CD4-positive, alpha-beta T cell treated with Interleukin-21 for 1 hour (primary cell): ENCODE measurements at regions not wholly inside any gene's neighbourhood (a gene's known extent, or its start where the extent isn't known, plus 50 kb on each side); places are given as distances from the start of the nearest gene placed in this dataset.
"Not testable (repeated sequence)": the region's sequence is repeated elsewhere in the genome, so short reads cannot be mapped to it uniquely, and the experiment has no call there.

ENCODE experiments used
- DNase-seq: peaks from one replicate; pipeline ENCODE4 v3.0.0-alpha.2; 2020

DNA sequence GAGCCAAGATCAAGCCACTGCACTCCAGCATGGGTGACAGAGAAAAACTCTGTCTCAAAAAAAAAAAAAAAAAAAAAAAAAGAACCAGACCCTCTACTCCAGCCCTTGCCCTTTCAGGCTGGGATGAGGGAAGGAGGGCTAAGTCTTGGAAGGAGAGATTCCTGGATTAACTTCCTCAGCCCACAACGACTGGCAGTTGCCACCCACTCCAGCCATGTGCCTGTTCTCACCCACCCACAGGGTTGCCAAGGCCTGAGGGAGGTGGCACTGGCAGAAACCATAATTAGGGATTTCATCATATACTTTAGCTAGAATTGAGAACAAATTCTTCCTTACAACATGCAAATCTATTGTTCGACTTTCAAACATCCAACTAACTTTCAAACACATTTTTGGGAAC, 87.8 kb upstream of the SLC30A5 start:
- no peak for DNase-seq

DNA sequence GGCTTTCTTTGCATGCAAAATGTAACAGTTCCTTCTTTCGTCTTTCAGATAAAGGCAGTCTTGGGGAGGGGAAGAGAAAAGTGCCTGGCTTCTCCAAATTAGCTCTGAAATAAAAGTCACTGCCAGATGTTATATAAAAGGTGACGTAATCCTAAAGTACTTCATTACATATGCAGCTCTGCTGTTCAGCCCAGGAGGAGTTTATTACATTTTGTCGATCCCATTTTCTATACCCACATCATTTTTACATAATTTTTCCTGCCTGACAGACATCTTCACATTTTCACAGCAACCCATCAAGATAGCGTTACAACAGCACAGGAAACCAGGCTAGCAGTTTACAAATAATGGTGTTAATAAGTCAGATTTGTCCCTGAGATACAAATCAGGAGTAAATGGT, 86.7 kb upstream of the SLC30A5 start:
- no peak for DNase-seq

DNA sequence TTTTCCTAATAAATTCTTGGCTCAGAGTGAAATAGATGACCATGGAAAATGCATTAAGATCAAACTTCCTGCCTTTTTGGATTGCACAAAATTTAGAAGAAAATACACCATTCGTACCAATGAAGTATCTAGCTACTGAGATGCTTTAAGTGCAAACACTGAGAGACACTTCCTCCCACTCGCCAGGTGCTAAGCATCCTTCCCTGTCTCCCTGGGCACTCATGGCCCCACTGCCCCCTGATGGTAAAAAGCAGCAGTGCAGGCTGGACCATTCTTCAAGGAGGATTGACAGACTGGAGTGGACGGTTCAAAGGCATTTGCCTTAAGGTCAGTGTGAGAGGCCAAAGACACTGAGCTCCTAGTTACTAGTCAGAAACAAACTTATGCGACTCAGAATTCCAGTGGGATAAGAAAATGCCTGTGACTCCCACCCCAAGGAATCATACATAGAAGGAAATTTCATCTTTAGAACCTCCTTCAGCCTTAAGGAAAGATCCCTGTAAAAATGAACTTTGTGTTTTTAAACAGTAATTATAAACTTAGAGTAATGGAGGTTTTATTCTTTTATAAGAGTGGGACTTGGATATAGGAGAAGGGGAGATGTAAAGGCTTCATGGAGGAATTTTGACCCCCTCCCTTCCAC, 86.0 kb upstream of the SLC30A5 start:
- DNase-seq, result peak; percentile 68

DNA sequence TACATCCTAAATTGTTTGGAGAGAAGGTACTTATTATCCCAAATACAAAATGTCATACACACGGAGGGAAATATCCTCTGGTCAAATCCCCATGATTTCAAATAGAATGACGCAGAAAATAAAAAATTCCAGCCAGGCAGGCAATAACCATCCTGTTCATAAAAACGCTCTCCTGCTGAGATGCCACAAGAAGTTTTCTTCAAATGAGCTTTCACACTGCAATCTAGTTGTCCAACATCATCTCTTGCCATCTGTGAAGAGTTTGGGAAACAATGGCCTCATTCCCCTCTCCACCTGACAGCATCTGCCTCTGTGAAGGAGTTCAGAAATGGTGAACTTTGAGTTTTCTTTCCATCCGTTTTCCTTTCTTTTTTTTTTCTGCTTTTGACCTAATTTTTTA, 83.3 kb upstream of the SLC30A5 start:
- no peak for DNase-seq

DNA sequence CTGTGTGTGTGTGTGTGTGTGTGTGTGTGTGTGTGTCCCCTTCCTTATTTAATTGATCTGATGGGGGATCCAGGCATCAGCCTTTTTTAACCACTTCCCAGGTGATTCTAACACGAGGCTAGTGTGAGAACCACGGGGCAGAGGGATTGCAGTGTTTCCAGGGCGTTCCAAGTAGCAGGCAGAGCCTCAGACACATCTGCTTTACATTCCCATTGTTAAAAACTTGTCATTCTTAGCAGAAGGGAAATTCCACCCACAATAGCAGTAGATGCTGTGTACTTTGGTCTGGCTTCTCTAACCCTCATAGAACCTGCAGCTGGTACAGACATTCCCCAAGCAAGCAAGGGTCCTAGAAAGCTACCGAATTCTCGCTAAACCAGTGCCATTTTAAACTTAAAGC, 81.9 kb upstream of the SLC30A5 start:
- DNase-seq, result no peak

DNA sequence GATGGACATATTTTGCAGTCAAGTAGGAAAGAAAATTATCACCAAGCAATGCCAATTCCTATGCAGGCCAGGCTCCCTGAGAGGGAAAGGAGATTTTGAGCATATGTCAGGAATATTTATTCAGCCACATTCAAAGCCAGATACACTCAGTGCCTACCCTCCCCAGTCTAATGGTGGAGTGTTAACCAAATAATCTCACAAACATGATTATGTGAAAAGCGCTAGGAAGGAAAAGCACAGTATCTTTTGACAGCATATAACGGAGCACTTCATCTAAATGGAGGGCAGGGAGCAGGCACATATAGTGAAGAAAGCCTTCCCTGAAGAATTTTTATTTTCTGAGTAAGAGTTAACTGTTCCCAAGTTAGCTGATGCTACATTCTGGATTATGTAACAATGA, 80.3 kb upstream of the SLC30A5 start:
- DNase-seq, result no peak

DNA sequence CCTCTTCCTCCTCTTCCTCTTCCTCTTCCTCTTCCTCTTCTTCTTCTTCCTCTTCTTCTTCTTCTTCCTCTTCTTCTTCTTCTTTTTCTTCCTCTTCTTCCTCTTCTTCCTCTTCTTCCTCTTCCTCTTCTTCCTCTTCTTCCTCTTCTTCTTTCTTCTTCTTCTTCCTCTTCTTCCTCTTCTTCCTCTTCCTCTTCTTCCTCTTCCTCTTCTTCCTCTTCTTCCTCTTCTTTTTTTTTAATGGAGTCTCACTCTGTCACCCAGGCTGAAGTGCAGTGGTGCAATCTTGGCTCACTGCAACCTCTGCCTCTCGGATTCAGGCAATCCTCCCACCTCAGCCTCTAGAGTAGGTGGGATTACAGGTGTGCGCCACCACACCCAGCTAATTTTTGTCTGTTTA, 79.8 kb upstream of the SLC30A5 start:
- not testable (repeated sequence) for DNase-seq

DNA sequence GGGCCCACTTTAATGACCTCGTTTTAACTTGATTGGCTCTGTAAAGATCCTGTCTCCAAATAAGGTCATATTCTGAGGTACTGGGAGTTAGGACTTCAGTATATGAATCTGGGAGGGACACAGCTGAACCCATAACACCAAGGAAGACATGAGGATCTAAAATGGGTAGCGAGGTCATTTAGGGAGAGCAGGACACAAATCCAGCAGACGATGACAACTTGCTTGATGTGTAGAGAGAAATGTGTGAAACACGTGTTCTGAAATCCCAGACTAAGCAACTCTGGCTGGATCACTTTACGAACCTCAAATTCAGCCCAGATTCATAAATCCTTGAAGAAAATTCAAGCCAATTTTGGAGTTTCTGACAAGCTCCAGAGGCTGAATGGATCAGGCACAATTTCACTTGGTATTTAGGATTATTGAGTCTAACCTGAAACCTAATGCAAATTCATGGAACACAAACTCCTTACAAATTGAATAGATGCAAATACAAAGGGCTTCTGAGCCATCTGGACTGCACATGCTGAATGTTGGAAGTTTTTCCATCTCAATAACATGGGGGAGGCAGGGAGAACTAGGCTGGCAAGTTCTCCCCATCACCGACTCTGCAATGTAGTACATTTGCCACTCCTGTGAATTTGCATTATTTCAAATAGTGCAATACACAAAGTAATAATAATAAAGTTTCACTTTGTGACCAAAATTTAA, 74.0 kb upstream of the SLC30A5 start:
- DNase-seq, result no peak

DNA sequence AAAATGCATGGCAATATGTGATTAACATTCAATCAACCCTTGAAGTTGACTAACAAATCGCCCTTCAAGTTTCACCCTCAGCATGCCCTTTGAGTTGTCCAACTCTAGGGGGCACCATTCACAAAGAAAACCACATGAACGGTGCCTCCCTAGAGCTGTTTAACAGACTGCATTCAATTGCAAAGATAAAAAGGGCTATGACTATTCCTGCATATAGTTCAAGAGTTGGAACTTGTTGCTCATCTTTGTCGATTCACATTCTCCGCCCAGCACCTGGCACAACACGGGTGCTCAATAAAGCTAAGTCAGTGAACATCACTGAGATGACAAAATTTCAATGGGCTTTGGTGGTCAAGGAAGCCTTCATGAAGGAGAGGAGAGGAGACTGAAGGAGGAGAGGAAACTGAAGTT, 69.6 kb upstream of the SLC30A5 start:
- DNase-seq, result peak; percentile 36

DNA sequence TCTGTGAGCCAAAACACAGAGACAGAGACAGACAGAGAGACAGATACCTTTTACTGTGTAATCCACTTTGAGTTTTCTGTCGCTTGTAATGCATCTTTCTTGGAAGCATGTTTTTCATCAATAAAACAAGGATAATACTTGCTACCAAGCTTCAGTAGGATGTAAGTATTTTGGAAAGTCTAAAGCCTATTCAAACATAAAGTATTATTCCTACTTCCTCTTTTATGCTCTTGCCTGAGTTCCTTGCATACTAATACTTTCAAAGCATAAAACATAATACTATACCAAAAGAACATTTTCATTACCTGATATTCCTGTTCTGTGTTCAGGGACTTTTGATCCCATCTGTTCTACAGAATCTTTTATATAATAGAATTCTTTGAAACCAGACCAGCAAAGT, 64.5 kb upstream of the SLC30A5 start:
- no peak for DNase-seq

DNA sequence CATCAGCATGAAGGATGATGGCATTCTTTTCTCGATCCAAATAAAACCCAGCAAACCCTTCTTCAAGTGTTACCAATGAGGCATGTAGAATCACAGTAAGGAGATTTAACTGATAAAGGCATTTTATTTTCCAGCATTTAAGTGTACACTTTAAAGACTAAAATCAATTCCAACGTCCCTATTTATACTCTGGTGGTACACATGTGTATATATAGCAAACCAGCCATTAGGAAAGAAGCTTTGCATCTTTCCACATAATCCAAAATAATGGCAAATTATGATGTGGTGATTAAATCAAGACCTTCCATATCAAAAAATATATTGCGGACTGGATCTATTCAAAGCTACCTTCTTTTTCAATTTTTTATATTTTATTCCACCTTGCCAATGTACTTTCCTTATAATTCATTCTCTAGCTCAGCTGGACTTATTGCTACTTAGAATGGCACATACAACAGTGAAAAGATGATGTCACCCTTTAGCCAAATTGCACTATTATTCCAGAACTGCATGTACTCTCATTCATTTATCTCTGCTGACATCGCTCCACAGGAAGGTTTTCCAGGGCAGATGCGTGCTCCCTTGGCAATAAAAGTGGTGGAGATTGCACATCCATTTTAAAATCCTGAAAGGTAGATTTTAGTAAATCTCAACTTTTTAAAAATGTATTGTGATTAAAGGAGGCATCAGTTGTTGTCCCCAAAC, 63.3 kb upstream of the SLC30A5 start:
- DNase-seq, result no peak

DNA sequence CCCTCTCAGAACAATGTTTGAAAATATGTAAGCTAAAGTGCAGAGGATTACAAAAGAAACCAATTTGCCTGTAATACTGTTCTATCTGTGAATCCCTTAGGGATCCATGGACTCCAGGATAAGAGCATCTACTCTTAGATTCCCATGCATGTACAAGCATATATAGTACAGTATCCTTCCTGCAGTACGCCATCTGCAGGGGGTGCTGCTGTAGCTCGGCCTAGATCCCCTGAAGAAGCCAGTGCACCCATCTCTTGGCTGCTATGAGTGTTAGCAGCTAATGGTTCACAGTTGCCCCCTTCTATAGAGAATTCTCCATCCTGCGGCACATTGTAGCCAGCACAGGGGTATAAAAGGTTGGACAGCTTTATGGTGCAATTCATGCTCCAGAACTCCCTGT, 61.8 kb upstream of the SLC30A5 start:
- no peak for DNase-seq

DNA sequence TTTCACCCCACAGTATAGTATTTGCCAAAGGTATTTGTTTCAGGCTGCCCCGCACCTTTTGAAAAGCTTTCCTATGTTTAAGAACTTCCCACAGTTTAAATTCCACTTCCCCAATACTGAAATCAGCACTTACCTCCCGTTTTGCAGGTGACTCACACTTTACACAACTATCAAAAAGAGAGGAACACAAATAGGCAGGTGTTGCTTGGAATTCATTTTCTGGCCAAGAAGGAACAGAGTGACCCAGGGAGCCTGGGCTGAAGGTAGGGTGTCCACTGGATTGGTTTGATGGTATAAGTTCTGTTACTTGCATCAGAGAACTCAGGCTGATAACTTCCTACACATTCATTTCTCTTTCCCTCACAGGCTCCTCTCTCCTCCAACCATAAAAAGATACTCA, 60.1 kb upstream of the SLC30A5 start:
- DNase-seq, result no peak

DNA sequence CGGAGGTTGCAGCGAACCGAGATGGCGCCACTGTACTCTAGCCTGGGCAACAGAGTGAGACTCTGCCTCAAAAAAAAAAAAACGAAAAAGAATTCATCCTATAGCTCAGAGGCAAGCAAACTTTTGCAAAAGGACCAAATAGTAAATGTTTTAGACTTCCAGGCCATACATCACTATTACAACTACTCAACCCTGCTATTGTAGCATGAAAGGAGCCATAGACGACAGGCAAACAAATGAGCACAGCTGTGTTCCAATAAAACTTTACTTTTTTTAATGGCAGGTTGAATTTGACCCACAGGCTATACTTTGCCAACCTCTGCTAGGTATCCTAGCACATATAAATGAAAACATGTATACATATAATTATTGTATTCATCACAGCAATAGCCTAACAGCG, 58.9 kb upstream of the SLC30A5 start:
- DNase-seq, result no peak

DNA sequence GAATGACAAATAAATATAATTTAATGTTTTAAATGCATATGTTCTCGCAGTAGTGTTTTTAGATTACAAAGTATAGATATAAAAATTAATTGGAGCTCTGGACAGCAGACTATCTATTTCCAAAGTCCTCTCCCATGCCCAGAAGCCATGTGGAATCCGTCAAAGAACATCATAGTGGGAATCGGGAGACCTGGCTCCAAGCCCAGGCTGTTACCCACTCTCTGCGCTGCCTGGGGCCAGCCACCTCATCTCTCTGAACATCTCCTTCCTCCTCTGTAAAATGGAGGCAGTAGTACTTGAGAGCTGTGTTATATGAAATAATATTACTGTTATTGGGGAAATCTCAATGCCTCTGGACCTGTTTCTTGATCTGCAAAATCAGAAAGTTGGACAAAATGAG, 58.1 kb upstream of the SLC30A5 start:
- DNase-seq, result no peak

DNA sequence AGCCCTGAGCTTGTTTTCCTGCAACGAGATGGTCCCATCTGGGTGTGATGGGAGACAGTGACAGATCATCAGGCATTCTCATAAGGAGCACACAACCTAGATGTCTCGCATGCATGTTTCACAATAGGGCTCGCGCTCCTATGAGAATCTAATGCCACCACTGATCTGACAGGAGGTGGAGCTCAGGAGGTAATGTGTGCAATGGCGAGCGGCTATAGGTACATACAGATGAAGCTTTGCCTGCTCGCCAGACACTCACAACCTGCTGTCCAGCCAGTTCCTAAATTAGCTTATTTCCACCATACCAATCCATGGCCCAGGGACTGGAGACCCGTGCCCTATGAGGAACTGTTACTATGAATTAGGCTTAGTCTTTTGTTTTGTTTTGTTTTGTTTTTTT, 55.3 kb upstream of the SLC30A5 start:
- no peak for DNase-seq

DNA sequence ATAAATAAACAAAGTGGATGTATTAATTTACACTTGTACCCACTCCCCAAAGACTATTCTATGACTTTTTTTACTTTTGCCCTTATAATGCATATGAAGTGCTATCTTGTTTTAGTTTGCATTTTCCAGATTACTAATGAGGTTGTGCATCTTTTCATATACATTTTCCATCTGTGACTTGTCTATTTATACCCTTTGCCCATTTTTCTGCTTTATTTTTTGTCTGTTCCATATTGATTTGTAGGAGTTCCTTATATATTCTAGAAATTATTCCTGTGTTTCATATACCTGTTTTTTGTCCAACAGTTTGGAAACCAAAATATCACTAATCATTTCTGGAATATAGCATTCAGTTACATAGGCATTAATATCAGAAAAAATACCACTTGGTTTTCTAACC, 54.0 kb upstream of the SLC30A5 start:
- no peak for DNase-seq

DNA sequence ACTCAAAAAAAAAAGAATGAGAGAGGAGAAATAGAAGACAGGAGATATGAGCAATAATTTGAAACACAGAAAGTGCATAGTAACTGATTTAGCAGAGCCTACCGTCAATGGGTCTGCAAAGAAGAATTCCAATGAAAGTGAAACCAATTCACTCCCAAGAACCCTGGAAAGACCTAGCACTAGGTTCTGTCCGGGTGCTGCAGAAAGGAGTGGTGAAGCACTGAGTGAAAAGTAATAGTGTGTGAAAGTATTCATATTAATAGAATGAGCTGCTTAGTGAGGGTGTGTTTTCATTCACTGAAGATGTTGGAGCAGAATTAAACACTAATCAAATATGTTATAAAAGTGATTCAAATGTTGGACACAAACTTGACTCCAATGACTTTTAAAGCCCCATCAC, 51.3 kb upstream of the SLC30A5 start:
- DNase-seq, result no peak

DNA sequence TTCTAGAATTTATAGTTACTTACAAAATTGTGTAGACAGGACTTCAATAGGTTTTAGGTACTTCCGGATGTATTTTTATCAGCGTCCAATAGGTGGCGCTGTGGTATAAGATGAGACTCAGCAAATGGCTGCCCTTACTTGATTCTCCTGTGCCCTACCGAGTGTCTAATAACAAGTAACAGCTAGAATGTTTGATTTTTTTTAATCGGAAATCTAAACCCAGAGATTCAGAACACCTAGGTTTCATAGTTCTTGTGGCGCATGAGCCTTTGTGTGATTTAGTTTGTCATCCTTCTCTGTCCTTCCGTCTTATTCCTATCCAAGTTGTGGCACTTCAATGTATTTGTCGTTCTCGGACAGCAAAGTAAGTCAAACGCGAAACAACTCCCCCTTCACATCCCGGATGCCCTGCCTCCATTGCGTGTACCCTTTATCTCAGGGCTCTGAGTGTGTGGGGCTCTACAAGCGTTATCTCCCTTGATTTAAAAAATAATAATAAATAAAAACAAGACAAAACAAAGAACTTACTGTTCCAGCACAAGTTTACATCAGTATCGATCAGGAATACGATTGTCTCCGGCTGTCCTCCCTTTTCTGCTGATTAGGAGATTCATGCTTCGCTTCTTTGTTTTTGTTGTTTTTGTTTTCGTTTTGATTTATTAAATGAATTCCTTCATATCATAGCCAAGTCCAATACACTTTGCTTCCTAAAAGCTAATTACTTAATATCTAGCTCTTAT, 50.7 kb upstream of the SLC30A5 start:
- peak; percentile 90 for DNase-seq

DNA sequence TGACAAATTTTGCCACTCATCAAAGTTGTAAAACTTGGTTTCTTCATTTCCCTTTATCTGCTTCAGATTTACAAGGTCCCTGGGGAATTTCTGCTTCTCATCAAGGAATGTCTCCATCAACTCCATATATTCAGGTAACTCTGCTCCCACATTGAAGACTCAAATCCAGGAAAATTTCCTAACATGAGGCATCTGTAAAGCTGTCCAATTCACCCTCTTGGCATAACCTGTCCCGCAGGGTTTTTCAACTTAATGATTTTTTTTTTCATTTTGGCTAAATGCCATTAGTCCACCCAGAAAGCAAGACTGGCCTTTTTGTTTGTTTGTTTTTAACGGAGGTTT, 50.2 kb upstream of the SLC30A5 start:
- DNase-seq, result no peak
